ENCODE measurements at regions not wholly inside any gene's neighbourhood (a gene's known extent, or its start where the extent isn't known, plus 50 kb on each side); places are given as distances from the start of the nearest gene placed in this dataset.

DNA sequence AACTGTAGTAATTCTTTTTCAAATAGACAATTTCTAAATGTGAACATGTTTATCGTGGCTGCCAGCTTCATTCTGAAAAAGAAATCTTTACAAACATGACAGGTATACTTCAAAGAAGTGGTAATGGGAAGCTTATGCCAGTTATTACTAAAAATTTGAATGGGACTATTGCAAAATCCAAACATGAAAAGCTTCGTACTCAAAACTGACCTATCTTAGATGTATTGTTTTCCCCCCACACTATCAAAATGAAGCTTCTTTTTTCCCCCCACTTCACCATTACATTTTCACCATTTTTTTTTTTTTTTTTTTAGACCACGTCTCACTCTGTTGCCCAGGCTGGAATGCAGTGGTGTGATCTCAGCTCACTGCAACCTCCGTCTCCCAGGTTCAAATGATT lies 50.4 kb upstream of the SERTAD2 start:
- DNase-seq = no peak

DNA sequence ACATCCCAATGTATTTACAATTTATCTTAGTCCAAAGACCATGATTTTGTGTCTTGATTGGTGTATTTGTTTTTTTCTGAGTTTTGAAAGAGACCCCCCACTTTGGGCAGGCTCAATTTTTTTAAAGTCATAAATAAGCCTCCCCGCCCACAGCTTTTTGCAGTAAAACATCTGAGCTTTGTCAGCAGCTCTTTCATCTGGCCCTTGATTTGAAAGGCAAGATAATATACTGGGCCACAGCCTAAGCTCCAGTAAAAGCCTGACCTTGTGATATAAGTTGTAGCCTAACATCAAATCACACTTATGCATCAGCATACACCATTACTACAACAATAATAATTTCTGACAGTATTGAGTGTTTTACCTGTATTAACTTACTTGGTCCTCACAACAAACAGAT lies 51.3 kb upstream of the SERTAD2 start:
- DNase-seq = no peak

GRCh38 chr2:64707276-64707675 lies 53.6 kb upstream of the SERTAD2 start:
- DNase-seq = no peak

GRCh38 chr2:64708829-64709228 lies 55.1 kb upstream of the SERTAD2 start:
- no peak for DNase-seq

DNA sequence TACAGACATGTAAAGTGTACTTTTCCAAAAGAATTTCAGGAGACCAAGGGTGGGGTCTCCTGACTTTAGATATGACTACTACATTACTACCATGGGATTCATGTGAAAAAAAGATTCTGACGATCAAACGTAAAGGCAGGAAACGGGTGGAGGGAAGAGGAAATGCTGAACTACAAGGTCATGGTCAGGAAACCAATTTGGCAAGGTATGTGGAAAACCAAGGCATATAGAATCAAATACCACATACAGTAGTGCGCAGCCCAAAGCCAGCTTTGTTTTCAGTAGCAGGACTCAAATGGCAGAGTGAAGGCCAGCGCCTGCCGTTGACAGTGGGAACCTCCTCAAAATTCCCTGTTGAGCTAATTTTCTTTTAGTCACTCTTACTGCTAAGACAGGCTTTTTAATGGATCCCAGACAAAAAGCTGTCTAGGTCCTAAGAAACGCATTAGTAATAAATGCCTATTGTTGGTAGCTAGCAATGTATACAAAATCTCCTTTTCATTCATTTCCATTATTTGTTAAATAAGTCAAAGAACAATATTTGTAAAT lies 57.6 kb upstream of the SERTAD2 start:
- DNase-seq = no peak

GRCh38 chr2:64713686-64714085 lies 60.0 kb upstream of the SERTAD2 start:
- no peak for DNase-seq

GRCh38 chr2:64716569-64716968 lies 62.9 kb upstream of the SERTAD2 start:
- DNase-seq = no peak

GRCh38 chr2:64718250-64718885 lies 64.7 kb upstream of the SERTAD2 start:
- no peak for DNase-seq

GRCh38 chr2:64720535-64721319 lies 67.0 kb upstream of the SERTAD2 start:
- DNase-seq = no peak

GRCh38 chr2:64721320-64721623 lies 67.6 kb upstream of the SERTAD2 start:
- DNase-seq = no peak

DNA sequence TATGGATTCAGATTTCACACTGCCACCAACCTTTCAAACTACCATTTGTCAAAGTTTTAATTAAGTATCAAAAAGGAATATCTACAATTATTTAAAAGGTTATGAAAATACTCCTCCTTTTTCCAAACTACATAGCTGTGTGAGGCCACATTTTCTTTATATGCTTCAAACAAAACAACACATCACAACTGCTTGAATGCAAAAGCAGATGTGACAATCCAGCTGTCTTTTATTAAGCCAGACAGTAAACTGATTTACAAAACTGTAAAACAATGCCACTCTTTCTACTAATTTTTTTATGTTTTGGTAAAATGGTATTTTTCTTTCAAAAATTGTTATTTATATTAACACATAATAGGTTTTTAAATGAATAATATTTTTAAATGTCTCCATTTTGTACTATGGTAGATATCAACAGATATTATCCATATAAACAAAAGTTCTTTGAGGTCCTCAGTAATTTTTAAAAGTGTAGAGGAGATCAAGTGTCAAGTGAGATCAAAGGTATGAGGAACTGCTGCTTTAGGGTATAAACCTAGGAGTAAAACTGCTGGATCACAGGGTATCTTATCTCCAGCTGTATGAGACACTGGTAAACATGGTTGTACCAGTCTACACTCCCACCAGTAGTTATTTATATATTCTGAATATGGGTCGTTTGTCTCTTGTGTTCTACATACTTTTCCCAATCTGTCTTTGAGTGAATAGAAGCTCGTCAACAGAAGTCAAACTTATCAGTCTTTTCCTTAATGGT lies 68.8 kb upstream of the SERTAD2 start:
- DNase-seq = no peak

GRCh38 chr2:64727013-64727767 lies 73.5 kb upstream of the SERTAD2 start:
- no peak for DNase-seq

DNA sequence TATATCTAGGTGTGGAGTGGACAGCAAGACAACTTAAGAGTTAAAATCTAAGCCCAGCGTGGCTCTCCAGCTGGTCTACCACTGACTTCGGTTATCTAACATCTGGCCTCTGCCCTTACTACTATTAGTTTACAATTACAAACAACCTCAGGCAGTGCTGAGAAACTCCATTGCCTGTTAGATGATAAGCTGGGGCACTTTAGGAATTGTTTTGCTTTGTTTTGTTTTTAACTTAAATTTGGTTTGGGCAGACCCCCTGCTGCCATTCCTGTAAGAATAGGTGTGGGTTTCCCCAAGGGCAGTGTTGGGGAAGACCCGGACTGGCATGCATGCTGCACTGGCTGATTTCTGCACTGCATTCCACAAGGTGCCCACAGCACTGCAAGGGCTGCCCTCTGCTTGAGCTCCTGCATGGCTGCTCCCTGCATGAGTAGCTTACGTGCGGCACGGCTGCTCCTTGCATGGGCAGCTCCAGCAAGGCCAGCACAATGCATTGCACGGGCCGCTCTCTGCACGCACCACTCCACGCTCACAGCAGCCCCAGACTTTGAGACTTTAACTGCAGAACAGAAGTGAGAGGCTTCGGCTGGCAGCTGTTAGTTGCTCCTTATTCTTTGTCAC lies 74.2 kb upstream of the SERTAD2 start:
- no peak for DNase-seq

DNA sequence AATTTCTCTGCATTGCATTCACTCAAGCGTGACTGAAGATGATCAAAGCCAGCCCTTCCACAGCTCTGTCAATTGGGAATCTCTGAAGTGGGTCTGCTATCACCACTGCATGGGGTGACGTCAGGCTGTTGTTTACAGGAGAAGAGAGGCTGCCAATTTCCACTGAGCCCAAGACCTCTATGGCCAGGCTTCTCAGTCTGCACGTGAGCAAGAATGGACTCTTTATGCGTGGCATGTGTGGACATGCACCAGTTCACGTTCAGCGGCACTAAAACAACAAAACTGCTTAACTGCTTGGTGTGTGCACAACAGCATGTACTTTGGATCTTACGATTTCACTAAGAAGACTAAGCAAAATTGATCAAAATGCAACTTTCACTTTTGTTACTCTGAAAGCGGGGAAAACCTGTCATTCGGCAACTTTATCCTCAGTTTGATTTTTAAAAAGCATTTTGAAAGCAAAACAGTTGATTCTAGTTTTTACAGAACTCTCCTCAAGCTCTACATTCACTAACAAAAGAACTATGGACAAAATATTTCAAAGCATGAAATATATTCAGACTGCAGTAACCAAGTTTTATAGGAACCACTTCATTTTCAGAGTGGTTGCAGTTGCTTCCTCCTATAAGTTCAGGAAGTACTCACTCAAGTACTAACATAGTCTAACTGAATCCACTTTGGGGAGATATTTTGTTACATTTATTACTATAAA lies 77.0 kb upstream of the SERTAD2 start:
- DNase-seq = peak; percentile 54

DNA sequence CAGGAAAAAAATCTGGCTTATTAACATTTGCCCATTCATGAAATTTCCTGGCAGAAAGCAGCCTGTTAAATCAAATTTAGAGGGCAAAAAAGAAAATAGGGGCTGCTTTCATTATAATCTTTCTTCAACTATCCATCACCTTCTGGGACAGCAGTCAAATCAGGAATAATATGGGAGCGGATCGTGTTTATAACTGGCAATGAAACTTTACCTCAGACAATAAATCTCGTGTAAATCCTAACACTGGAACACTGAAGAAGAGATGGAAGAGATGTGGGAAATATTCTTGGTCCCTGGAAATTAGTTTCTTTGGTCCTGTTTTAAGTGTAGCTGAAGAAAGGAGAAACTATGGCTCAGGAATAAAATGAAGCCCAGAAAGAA lies 77.5 kb upstream of the SERTAD2 start:
- DNase-seq = no peak

GRCh38 chr2:64731746-64732145 lies 78.0 kb upstream of the SERTAD2 start:
- no peak for DNase-seq

GRCh38 chr2:64732146-64732545 lies 78.4 kb upstream of the SERTAD2 start:
- DNase-seq = no peak

GRCh38 chr2:64735504-64735903 lies 81.8 kb upstream of the SERTAD2 start:
- no peak for DNase-seq

DNA sequence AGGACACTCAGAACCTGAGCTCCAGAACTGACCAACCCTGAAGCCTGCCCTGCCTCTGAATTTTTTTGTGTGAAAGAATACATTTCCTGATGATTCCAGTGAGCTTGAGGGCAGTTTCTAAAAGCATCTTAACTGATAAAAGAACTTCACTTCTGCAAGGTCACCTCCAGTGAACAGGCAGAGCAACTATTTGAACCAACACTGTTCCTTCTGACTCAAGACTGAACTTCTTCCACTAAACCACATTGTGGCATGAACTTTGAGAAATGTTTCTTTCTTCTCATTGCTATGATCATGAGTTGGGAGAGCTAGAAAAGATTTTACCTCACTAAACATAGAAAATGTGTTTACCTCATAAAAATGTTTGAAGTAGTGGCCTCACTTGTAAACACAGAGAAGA lies 83.8 kb upstream of the SERTAD2 start:
- no peak for DNase-seq

GRCh38 chr2:64738026-64738425 lies 84.3 kb upstream of the SERTAD2 start:
- DNase-seq = no peak

DNA sequence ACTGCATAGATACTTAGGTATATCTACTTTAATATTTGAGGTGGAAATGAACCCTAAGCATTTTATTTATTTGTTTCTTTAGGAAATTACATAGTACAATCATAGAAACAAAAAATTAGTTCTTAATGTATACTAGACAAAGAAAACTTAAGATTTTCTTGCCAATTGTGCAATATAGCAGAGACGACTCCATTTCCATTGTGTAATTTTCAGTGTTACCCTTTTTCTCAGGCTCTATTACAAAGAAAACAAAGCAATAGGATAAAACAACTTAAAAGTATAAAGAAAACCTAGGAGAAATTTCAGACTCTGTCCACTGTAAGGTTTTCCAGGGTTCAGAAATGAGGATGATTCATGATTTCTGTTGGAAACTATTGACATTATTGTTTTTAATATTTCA lies 89.0 kb upstream of the SERTAD2 start:
- no peak for DNase-seq

- DNase-seq = no peak
Observed at GRCh38 chr2:64743739-64744330, 90.1 kb upstream of the SERTAD2 start.

Measured in COR-L47 (cell line).